ENCODE measurements at regions not wholly inside any gene's neighbourhood (a gene's known extent, or its start where the extent isn't known, plus 50 kb on each side); places are given as distances from the start of the nearest gene placed in this dataset.

GRCh38 chr6:23630726-23631635 lies 495.0 kb upstream of the NRSN1 start:
- DNase-seq: peak in 1 of 5 donors; percentile 35
- Histone ChIP-seq H3K36me3 (ENCODE audit: control insufficient read depth in 2 of 3, insufficient read depth in 3 of 3, low read length in 3 of 3) (no peaks in the 10 kb centered on the region), H3K27ac (ENCODE audit: low read depth in 2 of 2, low read length in 2 of 2) (no peak overlapping the region), H3K27me3 (ENCODE audit: control insufficient read depth, insufficient read depth, low read length) (no peaks in the 10 kb centered on the region), H3K9ac (ENCODE audit: low read length in 3 of 3) (no peak overlapping the region), H3K4me1 (ENCODE audit: control insufficient read depth in 2 of 3, insufficient read depth in 2 of 3, low read depth in 1 of 3, low read length in 3 of 3) (peaks cover 0 to 4% (median 0%) of the 10 kb centered on the region in 3 donors), H3K4me3 (ENCODE audit: low read length in 3 of 3) (no peak overlapping the region), H3K9me3 (ENCODE audit: control insufficient read depth in 2 of 3, insufficient read depth in 1 of 3, low read length in 3 of 3) (no peaks in the 10 kb centered on the region)
- no peak for FAIRE-seq
- intact Hi-C loops (cut with DNase I): no loop called here
- no peak for TF ChIP-seq CTCF (IDR thresholded peaks at IDR 0.05; ENCODE audit: borderline replicate concordance, extremely low read depth, insufficient read depth)

- no peak for FAIRE-seq
- intact Hi-C loops (cut with DNase I): no loop called here
- DNase-seq: no peak
- Histone ChIP-seq H3K9me3 (ENCODE audit: control insufficient read depth in 2 of 3, insufficient read depth in 1 of 3, low read length in 3 of 3) (no peaks in the 10 kb centered on the region), H3K36me3 (ENCODE audit: control insufficient read depth in 2 of 3, insufficient read depth in 3 of 3, low read length in 3 of 3) (no peaks in the 10 kb centered on the region), H3K4me3 (ENCODE audit: low read length in 3 of 3) (no peak overlapping the region), H3K27me3 (ENCODE audit: control insufficient read depth, insufficient read depth, low read length) (no peaks in the 10 kb centered on the region), H3K9ac (ENCODE audit: low read length in 3 of 3) (no peak overlapping the region), H3K4me1 (ENCODE audit: control insufficient read depth in 2 of 3, insufficient read depth in 2 of 3, low read depth in 1 of 3, low read length in 3 of 3) (peaks cover 0 to 4% (median 0%) of the 10 kb centered on the region in 3 donors), H3K27ac (ENCODE audit: low read depth in 2 of 2, low read length in 2 of 2) (no peak overlapping the region)
- TF ChIP-seq CTCF (IDR thresholded peaks at IDR 0.05; ENCODE audit: borderline replicate concordance, extremely low read depth, insufficient read depth): no peak
These were observed 492.0 kb upstream of the NRSN1 start for GRCh38 chr6:23633996-23634395.

- H3K27ac ChIP-seq (ENCODE audit: low read depth in 2 of 2, low read length in 2 of 2): no peak overlapping the region
- FAIRE-seq (no peak), DNase-seq (no peak)
- TF ChIP-seq CTCF (IDR thresholded peaks at IDR 0.05; ENCODE audit: borderline replicate concordance, extremely low read depth, insufficient read depth): no peak
- H3K9me3 ChIP-seq (ENCODE audit: control insufficient read depth in 2 of 3, insufficient read depth in 1 of 3, low read length in 3 of 3): no peaks in the 10 kb centered on the region
- H3K4me3 ChIP-seq (ENCODE audit: low read length in 3 of 3): no peak overlapping the region
- peaks cover 0 to 4% (median 0%) of the 10 kb centered on the region in 3 donors for H3K4me1 ChIP-seq (ENCODE audit: control insufficient read depth in 2 of 3, insufficient read depth in 2 of 3, low read depth in 1 of 3, low read length in 3 of 3)
- no peaks in the 10 kb centered on the region for H3K27me3 ChIP-seq (ENCODE audit: control insufficient read depth, insufficient read depth, low read length)
- intact Hi-C loops (cut with DNase I): no loop called here
- no peaks in the 10 kb centered on the region for H3K36me3 ChIP-seq (ENCODE audit: control insufficient read depth in 2 of 3, insufficient read depth in 3 of 3, low read length in 3 of 3)
- no peak overlapping the region for H3K9ac ChIP-seq (ENCODE audit: low read length in 3 of 3)
These were observed 490.9 kb upstream of the NRSN1 start for GRCh38 chr6:23635150-23635549.
